Upper lobe of right lung (tissue), 1 donor: ENCODE measurements at regions not wholly inside any gene's neighbourhood (a gene's known extent, or its start where the extent isn't known, plus 50 kb on each side); places are given as distances from the start of the nearest gene placed in this dataset.
A peak's percentile ranks its signal among the peaks of the same experiment; 100 is the strongest.
"Not testable (repeated sequence)": the region's sequence is repeated elsewhere in the genome, so short reads cannot be mapped to it uniquely, and the experiment has no call there.

ENCODE experiments used
- ATAC-seq: fragments of 200-7000 bp; cut with Tn5 transposase; one replicate; pipeline ENCODE4 v1.9.1; 2020; ENCODE audit warnings: mild to moderate bottlenecking, moderate library complexity
- DNase-seq: peaks from one replicate; pipeline ENCODE4 v3.0.0-alpha.2; 2020
- H3K27ac ChIP-seq: fragments of 200-600 bp; one replicate; pipeline ENCODE4 v1.8.0; 2022
- H3K27me3 ChIP-seq: fragments of 200-600 bp; one replicate; pipeline ENCODE4 v1.8.0; 2022; ENCODE audit warnings: mild to moderate bottlenecking
- H3K36me3 ChIP-seq: fragments of 200-600 bp; one replicate; pipeline ENCODE4 v1.8.0; 2022
- H3K4me1 ChIP-seq: fragments of 200-600 bp; one replicate; pipeline ENCODE4 v1.8.0; 2022
- H3K4me3 ChIP-seq: fragments of 200-600 bp; one replicate; pipeline ENCODE4 v1.8.0; 2022; ENCODE audit warnings: mild to moderate bottlenecking
- H3K9me3 ChIP-seq: fragments of 200-600 bp; one replicate; pipeline ENCODE4 v1.8.0; 2022
- CTCF ChIP-seq: fragments of 200-600 bp; IDR thresholded peaks from one replicate; pipeline ENCODE4 v1.8.0; 2022; ENCODE audit warnings: antibody characterized with exemption
- intact Hi-C: fragments of 100-400 bp; cut with DNase I; formaldehyde crosslinking; loops from one replicate; pipeline ENCODE4 v1.11.0; 2022
- donor health status: DM: no; HTN: yes; CAD: no; lungs with severe emphysema.

GRCh38 chr12:24349051-24349799 lies 399.8 kb upstream of the SOX5 start:
- Histone ChIP-seq H3K4me3 (no peak overlapping the region), H3K36me3 (no peaks in the 10 kb centered on the region), H3K27me3 (no peaks in the 10 kb centered on the region), H3K27ac (no peak overlapping the region), H3K9me3 (no peaks in the 10 kb centered on the region), H3K4me1 (no peaks in the 10 kb centered on the region)
- ATAC-seq = no peak
- TF ChIP-seq CTCF = no peak
- intact Hi-C loops = no loop called here
- no peak for DNase-seq

- intact Hi-C loops, H3K36me3 ChIP-seq, H3K27ac ChIP-seq, H3K27me3 ChIP-seq, H3K9me3 ChIP-seq, H3K4me1 ChIP-seq, ATAC-seq, H3K4me3 ChIP-seq, DNase-seq: not testable (repeated sequence)
These were observed 398.7 kb upstream of the SOX5 start for GRCh38 chr12:24348180-24348579.

- Histone ChIP-seq H3K4me3 (no peak overlapping the region), H3K4me1 (no peaks in the 10 kb centered on the region), H3K27me3 (no peaks in the 10 kb centered on the region), H3K27ac (no peak overlapping the region), H3K36me3 (no peaks in the 10 kb centered on the region), H3K9me3 (no peaks in the 10 kb centered on the region)
- no peak for DNase-seq
- intact Hi-C loops = no loop called here
- ATAC-seq = no peak
- TF ChIP-seq CTCF = no peak
These were observed 378.8 kb upstream of the SOX5 start for GRCh38 chr12:24328261-24328660.

- no peaks in the 10 kb centered on the region for H3K27me3 ChIP-seq
- H3K4me3 ChIP-seq = no peak overlapping the region
- no peak for DNase-seq
- H3K36me3 ChIP-seq = no peaks in the 10 kb centered on the region
- H3K27ac ChIP-seq = no peak overlapping the region
- TF ChIP-seq CTCF = no peak
- H3K9me3 ChIP-seq = no peaks in the 10 kb centered on the region
- intact Hi-C loops = no loop called here
- no peak for ATAC-seq
- no peaks in the 10 kb centered on the region for H3K4me1 ChIP-seq
These were observed 375.9 kb upstream of the SOX5 start for GRCh38 chr12:24325331-24325730.

- Histone ChIP-seq H3K27ac (no peak overlapping the region), H3K9me3 (no peaks in the 10 kb centered on the region), H3K4me3 (no peak overlapping the region), H3K27me3 (no peaks in the 10 kb centered on the region), H3K4me1 (no peaks in the 10 kb centered on the region), H3K36me3 (no peaks in the 10 kb centered on the region)
- DNase-seq = no peak
- intact Hi-C loops = no loop called here
- peak; percentile 81 for ATAC-seq
- TF ChIP-seq CTCF = no peak
These were observed 358.4 kb upstream of the SOX5 start for GRCh38 chr12:24307716-24308335.

GRCh38 chr12:24307153-24307552 lies 357.7 kb upstream of the SOX5 start:
- DNase-seq = no peak
- intact Hi-C loops = no loop called here
- ATAC-seq = no peak
- no peak for TF ChIP-seq CTCF
- no peak overlapping the region for H3K4me3 ChIP-seq
- no peaks in the 10 kb centered on the region for H3K4me1 ChIP-seq
- H3K27me3 ChIP-seq = no peaks in the 10 kb centered on the region
- H3K36me3 ChIP-seq = no peaks in the 10 kb centered on the region
- H3K9me3 ChIP-seq = no peaks in the 10 kb centered on the region
- no peak overlapping the region for H3K27ac ChIP-seq
